IPS-NIHi11 (cell line): ENCODE measurements at regions not wholly inside any gene's neighbourhood (a gene's known extent, or its start where the extent isn't known, plus 50 kb on each side); places are given as distances from the start of the nearest gene placed in this dataset.
"Not testable (repeated sequence)": the region's sequence is repeated elsewhere in the genome, so short reads cannot be mapped to it uniquely, and the experiment has no call there.

ENCODE experiments used
- DNase-seq: peaks from one replicate; pipeline ENCODE4 v3.0.0; 2012; ENCODE audit warnings: mixed read lengths, low spot score

DNA sequence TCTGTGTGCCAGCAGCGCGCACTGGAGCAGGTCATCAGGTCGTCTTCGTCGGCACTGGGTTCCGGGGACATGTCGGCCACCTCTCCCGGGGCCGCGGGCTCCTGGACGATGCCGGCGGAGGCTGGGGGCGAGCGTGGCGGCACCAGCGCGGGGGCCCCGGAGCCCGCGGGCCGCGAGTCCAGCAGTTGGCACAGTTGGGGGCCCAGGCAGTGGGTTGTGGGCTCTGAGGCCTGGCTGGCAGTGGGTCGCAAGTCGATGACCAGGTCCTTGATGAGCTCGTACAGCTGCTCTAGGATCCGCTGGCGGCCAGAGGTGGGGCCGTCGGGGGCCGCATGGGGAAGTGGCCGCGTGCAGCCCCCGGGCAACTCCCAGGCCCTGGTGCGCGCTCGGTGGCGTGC lies 300.5 kb downstream of the CCDC74A start:
- no peak for DNase-seq

DNA sequence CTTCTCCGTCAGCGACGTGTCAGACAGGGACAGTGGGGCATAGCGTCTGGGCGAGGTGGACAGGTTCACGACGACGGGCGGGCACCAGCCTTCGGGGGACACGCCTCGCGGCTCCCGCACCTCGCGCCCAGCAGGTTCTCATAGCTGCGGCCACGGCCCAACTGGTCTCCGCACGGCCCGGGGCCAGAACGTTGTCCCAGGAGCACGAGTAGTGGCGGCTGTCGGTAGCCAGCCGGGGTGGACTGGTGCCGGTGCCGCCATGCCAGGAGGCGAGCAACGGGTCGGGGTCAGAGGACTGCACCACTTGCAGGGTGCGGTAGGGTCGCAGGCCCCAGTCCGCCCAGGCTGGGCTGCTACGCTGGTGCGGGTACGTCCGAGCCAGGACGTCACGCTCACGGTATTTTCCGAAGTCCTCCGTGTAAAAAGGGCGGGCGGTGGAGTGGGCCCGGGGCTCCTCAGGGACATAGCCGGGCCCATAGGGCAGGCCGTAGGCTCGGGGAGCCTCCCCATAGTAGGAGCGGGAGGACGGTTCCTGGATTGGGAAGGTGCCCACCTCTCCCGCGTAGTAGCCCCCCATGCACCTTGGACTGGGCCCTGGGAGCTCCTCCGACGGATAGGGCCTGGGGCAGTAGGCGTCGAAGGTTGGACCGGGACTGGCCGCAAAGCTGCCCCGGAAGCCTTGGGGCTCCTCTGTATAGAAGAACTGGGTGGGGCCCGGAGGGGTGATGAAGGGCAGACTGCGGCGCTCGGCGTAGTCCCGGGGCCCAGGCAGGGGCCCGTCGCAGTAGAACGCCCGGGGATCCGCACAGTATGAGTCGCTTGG lies 301.2 kb downstream of the CCDC74A start:
- DNase-seq, result not testable (repeated sequence)

DNA sequence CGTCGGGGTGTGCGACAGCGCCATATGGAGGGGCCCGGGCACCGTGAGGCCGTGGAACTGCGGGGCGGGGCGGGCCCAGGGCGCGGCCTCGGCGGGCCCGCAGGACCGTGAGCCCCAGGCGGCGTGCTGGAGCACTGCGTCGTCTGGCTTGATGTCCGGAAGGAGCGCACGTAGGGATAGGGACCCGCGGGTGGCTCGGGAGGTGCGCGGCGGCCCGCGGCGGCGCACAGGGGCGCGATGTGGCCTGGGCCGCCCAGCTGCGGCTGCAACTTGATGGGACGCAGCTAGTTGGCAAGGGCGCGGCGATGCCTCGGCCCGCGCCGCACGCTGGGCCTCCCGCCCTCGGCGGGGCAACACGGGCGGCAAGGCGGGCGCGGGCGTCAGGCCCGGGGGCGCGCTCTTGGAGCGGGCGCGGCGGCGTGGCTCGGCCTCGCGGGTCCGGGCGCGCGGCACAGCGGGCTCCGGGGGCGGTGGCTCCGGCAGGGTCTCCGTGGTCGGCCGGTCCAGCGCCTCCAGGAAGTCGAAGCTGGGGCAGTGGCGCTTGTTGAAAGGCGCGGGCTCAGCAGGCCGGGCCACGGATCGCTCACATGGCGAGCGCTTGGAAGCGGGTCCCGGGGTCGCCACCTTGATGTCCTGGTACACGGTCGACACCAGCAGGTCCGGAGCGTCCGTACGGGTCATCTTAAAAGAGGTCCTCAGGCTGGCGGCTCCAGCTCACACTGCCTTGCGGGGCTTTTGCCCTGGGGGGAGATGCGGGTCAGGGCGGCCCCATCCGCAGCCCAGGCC lies 302.0 kb downstream of the CCDC74A start:
- peak; percentile 33 for DNase-seq

DNA sequence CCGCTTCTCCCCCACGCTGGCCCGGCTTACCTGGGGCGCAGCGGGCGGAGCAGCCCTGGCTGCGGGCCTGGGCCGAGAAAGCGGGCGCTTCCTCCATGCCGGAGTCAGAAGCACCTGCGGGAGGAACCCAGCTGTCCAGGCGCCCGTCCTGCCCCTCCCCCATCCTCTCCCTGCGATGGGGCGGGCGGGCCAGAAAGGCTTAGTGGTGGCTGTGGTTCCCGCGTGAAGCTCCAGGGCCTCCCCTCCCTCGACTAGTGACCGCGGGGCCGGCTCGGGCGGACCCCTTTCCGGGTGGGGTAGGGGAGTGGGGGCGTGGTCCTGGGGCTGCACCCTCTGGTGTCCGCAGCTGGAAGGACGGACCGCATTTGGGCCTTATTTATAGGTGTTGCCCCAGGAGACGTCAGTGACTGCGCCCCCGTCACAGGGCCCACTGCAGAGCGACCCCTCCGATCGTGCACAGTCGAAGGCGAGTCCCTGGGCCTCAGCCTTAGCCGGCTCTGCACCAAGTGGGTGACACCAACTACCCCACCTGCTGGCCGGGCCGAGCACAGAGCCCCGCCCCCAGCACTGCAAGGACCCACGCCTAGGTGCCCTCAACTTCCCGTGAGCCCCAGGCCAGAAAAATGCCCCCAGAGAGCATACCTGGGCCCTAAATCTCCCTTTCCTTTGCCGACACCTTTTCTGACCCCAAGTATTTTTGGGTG lies 302.7 kb downstream of the CCDC74A start:
- peak; percentile 21 for DNase-seq

DNA sequence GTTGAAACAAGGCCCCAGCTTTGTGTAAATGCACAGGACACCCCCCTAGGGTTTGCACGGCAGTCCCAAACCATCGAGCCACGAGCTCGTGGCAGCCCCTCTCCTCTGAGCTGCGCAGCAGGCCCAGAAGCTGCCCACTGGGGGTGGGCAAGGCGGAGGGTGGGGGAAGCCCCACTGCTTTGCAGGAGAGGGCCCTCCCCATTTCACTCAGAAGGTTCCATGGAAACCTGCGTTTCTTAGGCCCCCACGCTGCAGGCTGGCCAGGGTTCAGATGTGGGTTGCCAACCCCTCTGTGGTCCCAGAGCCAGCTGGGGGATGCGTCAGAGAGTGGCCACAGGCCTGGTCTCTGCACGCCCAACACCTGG lies 303.2 kb downstream of the CCDC74A start:
- not testable (repeated sequence) for DNase-seq

DNA sequence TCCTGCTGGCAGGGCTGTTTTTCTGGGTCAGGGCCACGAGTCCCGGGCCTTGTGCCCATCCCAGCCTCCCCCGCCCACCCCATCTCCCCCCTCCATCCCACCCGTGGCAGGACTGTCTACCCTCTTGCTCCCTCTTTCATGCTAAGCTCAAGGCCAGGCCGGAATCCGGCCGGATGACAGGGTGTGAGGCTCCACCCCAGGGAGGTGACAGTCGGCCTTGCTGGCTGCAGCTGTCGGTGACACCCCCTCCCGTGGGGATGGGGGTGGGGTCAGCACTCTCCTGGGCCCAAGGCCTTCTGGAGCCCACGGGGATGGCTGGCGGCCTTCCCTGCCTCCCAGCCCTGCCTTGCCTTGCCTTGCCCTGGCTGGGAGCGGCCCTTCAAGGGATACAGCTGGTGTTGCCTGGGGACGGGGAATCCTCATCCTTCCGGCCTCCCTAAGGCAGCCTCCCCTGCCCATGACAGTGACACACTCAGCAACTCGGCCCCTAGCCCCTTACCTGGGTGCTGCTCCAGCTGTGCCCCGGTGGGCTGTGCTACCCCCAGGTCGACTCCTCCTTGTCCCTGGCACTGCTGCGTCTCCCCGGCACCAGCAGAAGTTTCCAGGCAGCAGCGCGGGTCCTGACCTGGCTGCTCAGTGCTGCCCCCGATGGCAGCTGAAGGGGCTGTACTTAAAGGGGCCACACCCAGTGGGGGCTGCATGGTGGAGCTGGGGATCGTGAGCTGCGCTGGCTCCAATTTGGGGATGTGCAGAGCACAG lies 303.9 kb downstream of the CCDC74A start:
- peak; percentile 80 for DNase-seq

DNA sequence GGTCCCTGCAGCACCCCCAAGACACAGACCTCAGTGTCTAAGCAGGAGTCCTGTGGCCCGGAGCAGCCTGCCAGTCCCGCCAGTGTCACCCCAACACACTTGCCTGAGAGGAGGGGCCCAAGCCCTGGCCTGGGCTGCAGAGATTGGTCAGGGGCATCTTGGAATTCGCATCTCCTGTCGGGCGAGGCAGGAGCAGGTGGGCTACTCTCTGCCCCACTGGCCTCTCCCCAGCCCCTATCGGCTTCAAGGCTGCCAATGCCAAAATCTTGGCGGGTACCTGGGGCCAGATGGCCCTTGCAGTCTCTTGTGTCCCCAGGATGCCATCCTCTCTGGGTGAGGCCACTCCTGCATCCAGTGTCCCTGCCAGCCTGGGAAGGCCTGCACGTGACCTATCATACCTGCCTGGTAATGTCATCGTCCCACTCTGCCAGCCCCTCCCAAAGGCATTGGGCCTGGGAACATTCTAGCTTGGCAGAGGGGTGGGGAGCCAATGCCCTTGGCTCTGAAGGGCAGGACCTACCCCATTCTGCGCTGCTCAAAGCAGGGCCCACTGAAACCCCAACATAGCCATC lies 304.6 kb downstream of the CCDC74A start:
- not testable (repeated sequence) for DNase-seq

DNA sequence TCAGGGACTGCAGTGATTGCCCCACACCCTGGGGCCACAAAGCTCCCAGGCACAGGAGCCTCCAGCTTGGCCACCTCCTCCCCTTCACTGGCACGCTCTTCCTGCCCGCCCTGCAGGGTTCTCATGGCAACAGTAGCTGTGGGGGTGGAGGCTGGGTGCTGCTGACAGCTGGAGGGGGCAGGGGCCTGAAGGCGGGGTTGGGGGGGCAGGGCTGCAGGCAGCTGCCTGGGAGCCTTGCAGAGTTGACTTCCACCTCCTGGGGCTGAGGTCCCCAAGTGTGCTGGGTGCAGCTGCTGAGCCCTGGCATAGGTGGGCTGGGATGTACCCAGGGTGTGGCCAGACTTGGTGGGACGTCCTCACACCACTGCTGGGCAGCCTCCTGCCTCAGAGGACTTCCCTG lies 305.2 kb downstream of the CCDC74A start:
- DNase-seq, result not testable (repeated sequence)

DNA sequence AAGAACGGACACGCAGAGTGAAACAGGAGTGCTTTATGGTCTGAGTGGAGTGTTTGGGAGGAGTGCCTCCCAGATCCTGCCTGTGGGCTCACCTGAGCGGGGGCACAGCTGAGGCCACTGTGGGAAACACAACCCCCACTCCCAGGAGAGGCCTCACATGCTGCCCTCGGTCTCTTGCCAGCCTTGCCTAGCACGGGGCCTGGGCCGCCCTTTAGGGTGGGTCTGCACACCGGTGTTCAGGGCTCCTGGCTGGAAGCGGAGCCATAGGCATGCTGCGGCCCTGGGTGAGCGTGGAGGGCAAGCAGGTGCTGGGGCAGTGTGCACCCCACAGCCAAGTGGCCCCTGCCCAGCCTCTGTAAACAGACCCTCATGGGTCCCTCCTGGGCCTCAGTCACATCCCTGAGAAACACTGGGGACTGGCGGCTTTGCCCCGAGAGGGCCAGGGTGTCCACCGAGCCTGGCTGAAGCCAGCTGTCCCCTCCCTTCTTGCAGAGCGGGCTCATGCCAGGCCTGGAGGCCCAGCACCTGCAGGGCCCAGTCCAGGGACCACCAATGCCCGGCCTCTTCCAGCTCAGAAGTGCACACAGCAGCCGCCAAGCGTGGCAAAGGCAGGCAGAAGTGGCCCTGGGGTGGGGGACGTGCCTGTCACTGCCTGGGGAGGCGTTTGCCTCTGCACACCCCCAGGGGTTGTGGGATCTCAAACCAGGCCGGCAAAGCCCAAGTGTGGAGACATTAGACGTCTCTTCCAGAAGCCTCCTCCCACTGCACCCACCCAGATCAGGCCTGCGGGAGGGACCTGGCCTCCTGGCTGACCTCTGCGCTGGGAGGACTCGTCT lies 305.9 kb downstream of the CCDC74A start:
- DNase-seq, result not testable (repeated sequence)

DNA sequence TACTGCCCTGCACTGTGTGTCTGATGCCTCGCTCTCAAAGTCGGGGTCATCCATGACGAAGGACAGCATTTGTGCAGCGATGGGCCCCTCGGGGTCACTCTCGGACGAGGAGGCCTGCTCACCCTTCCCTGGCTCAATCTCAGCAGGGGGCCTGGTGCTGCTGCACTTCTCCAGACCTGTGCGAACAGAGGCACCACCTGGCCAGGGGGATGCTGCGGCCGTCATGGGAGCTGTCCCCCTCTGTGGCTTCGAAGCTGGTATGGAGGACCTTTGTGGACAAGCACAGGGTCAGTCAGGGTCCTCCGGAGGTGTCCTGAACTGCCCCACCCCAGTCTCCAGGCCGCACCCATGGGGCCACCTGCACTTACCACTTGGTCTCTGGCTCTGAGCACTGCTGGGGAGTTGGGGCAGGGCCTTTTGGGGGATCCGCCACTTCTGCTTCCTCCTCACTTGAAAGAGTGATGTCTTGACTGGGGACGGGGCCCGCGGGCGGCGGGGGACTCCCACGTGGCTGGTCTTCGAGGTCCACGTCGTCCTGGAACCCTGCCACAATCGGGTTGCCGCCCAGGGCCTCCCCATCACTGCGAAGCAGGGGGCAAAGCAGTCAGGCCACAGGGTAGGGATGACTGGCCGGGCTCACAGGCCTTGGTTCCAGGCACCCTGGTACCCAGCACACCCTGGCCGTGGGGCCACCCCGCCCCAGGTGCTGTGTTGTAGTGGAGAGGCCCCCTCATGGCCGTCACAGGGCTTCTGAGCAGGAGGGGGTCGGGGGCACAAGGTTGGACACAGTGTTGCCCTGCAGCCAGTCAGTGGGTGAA lies 306.7 kb downstream of the CCDC74A start:
- DNase-seq, result not testable (repeated sequence)

DNA sequence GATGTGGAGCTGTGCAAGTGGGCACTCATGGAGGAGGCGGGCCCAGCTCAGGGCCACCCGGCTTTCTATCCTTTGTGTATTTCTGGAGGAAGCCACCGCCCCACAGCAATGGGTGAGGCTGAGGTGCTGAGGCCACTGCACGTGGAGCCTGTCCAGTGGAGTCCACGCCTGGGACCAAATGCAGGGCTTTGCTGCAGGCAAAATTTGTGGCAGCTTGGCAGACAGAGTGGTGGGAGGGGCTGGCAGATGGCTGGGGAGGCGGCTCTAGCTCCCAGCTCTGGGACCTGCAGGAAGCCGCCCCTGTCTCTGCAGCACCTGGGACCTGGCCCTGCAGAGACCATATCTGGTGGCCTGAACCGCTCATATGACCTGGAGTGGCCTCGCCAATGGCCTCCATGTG lies 307.3 kb downstream of the CCDC74A start:
- DNase-seq, result not testable (repeated sequence)

DNA sequence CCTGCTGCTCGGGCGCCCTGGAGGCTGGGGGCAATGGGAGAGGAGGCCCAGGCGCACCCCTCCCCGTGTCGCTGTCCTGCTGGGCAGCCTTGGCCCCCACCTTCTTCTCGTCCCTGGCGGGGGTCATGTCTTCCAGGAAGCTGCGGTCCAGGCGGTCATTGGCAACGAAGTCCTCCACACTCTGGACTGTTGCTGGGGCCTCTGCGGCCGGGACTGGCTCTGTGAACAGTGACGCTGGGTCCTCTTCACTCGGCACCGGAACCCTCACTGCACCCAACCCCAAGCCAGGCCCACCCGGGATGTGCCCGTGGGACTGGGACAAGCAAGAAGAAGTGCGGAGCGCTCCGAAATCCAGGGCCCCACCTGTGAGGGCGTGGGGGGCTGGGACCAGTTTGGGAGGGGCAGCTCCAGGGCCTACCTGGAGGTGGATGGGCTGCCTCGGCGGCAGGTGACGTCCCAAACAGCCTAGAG lies 308.0 kb downstream of the CCDC74A start:
- DNase-seq, result no peak

DNA sequence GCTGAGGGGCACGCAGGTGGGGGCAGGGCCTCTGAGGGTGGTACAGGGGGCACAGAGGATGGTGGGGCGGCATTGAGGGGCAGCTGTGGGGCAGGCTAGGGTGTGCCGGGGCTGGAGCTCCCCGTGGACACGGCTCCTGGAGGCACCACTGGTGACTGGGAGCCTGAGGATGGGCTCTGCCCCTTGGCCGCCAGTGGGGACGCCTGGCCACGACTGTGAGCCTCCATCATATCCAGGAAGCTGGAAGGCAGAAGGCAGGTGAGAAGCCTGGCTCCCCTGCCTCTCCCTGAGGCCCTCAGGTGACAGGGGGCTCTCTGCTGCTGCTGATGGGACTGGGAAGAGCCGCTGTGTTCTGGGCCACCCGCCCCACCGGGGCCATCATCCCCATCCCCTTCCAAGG lies 308.4 kb downstream of the CCDC74A start:
- DNase-seq, result not testable (repeated sequence)

DNA sequence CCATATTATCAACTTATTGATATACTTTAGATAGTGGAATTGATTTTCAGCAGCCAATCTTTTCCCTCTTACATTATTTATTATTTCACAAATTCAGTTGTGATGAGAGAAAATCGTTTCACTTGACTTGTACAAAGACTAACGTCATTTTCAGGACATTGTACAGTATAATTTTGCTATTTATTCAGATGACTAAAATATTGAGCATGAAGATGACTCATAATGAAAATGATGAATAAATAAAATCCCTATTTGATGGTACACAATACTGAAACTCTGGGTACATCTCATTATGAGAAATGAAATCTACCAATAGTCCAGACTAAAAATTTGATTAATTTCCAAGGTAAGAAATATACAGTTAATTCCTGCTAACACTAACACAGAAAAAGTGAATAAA lies 316.4 kb downstream of the CCDC74A start:
- DNase-seq, result not testable (repeated sequence)

DNA sequence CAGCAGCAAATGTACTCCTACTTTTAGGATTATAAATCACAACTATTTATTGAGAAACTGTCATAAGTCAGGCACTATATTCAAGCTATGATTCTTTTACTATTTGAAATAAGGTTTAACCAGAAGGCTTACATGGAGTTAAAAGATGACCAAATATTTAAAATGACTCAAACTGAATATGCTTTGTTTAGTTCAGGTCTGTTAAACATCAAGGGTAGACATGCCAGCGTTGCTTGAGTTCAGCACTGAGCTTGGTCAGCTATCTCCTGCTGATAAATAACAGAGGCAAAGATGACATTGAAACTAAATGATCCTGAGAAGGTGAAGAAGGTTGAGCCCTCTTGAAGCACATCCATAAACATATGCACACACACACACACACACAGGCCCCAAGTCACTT lies 305.6 kb downstream of the ANKRD30BL start:
- DNase-seq, result not testable (repeated sequence)

DNA sequence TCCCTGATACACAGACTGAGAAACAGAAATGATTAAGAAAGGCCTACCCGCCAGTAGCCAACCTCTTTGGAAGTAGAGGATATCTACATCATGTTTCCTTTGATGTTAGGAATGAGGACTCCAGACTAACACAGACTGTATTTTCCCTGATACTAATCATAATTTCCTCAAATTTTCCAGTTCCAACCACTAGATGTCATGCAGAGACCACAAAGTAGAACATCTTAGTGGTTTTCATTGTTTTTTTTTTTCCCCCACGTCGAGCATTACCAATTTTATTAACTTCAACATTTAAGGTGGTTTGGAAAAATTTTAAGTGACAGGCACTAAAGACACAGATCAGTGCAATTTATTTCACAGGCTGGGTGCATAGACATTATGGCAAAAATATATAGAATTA lies 303.6 kb downstream of the ANKRD30BL start:
- not testable (repeated sequence) for DNase-seq
